ENCODE measurements at regions not wholly inside any gene's neighbourhood (a gene's known extent, or its start where the extent isn't known, plus 50 kb on each side); places are given as distances from the start of the nearest gene placed in this dataset.

DNA sequence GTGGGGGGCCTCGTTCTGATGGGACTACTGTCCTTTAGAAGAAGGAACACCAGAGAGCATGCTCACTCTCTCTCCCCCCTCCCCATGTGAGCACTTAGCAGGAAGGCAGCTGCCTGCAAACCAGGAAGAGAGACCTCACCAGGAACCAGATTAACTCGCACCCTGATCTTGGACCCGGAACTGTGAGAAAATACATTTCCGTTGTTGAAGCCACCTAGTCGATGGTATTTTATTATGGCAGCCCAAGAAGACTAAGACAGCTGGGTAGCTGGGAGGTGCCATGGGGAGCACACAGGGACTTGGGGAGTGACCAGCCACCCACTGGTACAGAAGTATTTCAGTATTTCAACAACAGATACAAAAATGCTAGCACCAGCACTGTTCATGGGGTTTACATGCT, 59.0 kb downstream of the VCPKMT start:
- TF ChIP-seq, protein P1, sequence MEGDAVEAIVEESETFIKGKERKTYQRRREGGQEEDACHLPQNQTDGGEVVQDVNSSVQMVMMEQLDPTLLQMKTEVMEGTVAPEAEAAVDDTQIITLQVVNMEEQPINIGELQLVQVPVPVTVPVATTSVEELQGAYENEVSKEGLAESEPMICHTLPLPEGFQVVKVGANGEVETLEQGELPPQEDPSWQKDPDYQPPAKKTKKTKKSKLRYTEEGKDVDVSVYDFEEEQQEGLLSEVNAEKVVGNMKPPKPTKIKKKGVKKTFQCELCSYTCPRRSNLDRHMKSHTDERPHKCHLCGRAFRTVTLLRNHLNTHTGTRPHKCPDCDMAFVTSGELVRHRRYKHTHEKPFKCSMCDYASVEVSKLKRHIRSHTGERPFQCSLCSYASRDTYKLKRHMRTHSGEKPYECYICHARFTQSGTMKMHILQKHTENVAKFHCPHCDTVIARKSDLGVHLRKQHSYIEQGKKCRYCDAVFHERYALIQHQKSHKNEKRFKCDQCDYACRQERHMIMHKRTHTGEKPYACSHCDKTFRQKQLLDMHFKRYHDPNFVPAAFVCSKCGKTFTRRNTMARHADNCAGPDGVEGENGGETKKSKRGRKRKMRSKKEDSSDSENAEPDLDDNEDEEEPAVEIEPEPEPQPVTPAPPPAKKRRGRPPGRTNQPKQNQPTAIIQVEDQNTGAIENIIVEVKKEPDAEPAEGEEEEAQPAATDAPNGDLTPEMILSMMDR (IDR thresholded peaks at IDR 0.05) = no peak
- no peak for TF ChIP-seq POLR2A (IDR thresholded peaks at IDR 0.05)
